ENCODE measurements at regions not wholly inside any gene's neighbourhood (a gene's known extent, or its start where the extent isn't known, plus 50 kb on each side); places are given as distances from the start of the nearest gene placed in this dataset.
"Not testable (repeated sequence)": the region's sequence is repeated elsewhere in the genome, so short reads cannot be mapped to it uniquely, and the experiment has no call there.

DNA sequence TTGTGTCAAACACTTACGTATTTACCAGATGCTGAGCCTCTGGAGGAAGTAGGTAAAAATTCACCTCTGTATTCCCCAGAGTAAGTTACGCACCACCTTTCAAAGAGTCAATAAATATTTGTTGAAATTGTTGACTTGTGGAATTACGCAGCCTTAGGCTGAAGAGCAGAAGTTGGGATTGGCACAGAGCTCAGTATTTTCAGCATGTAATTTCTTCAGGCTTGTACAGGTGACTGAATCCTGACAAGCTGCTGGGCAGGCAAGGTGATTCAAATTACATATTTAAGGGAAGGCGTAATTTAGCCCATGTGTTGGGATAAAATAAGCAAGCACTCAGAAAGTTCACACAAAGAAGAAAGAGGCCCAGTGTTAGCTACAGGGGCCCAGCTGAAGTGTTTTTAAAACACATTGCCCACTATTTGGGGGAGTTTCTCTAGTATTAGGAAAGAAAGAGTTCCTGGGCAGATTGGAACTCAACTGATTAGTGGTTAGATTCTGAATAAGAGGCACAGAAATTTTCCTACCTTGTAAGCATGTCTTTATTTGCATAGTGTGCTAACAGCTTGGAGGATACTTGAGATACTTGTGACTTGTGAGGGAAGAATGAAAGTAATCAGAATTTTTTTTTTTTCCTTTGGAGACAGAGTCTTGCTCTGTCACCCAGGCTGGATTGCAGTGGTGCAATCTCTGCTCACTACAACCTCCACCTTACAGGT, 165.3 kb upstream of the FBXL7 start:
- DNase-seq (ENCODE audit: low read depth): no peak

DNA sequence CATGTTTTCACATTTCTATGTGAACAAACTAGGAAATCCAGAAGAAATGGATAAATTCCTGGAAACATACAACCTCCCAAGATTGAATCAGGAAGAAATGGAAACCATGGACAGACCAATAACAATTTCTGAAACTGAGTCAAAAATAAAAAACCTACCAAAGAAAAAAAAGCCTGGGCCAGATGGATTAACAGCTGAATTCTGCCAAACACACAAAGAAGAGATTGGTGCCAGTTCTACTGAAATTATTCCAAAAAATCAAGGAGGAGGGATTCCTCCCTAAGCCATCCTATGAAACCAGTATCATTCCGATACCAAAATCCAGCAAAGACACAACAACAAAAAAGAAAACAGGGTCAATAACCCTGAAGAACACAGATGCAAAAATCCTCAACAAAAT, 166.9 kb upstream of the FBXL7 start:
- no peak for DNase-seq (ENCODE audit: low read depth)

DNA sequence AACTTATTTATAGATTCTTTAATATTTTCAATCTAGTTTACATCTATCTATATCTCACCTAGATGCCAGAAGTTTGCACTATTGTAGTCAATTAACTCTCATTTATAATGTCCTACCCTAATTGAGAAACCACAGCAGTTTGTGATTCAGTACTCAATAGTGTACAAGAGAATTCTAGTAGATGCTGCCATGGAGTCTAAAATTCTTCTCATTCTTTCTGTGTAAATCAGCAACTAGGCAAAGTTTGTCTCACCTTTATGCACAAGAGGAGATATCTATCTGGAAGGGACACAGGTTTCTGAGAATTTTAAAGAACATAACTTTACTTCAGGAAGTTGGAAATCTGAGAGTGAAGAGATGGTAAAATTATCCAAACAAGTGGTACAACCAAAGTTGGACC, 173.0 kb upstream of the FBXL7 start:
- DNase-seq (ENCODE audit: low read depth): no peak

DNA sequence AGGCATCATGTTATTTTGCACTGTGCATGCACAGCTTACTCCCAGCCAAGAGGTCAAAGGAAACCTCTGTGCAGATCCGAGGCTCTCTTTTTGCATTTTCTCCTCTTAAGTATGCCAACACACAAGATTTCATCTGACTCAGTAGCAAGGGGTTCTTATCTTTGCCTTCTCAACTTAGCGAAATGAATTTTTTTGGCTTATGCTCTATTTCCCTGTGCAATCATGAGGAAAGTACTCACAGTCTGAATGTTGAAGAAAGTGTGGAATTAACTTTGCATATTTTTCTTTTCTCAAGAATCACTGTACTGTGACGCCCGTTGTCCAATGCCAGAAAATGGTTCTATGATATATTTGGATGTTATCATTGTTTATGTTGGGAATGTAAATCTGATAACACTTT, 173.5 kb upstream of the FBXL7 start:
- no peak for DNase-seq (ENCODE audit: low read depth)

DNA sequence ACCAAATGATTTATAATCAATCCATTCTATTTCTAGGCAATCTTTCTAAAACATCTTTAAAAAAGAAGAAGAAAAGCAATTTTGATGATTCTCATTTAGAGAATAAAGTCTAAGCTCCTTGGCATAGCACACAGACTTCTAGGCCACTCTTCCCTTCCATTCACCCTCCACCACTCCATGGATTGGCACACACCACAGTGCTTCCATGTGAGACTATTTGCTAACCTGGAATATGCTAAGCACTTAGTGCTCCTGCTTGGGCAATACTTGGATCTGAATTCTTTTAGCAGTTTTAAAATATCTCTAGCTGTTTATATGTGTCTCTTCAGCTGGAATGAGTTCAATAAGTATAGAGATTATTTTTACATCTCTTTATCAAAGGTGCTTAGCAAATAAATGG, 177.6 kb upstream of the FBXL7 start:
- DNase-seq (ENCODE audit: low read depth): no peak

DNA sequence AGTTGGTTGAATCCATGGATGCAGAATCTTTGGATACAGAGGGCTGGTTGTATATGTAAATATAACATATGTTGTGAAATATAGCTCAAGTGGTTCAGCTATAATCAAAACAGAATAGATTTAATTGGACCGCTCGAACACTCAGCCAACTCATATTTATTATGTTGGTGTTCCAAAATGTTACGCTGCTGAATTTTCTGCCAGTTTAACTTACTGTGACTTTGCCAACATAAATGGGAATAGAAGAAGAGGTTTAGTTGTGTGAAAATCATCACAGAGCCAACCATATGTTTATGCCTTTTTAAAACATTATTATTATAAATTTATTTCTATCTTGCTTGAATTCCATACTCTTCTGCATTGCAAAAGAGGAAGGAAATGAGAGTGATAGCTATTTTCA, 178.2 kb upstream of the FBXL7 start:
- DNase-seq (ENCODE audit: low read depth): no peak

DNA sequence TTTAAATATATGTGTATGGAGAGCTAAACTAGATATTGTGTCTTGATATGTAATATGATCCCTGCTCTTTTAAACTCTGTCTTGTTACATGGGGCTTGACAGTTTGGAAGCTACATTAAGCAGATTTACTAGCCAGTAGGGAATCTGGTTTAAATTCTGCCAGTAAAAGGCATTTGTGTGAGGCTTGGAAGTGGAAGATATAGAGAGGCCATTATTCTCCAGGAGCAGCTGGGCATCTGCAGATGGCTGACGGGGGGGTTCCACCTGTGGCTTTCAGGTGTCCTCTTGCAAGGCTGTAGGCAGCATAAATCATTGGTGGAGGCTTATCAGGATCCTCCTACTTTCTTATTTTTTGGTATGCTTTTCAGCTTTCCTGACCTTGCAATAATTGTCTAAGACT, 179.1 kb upstream of the FBXL7 start:
- no peak for DNase-seq (ENCODE audit: low read depth)

DNA sequence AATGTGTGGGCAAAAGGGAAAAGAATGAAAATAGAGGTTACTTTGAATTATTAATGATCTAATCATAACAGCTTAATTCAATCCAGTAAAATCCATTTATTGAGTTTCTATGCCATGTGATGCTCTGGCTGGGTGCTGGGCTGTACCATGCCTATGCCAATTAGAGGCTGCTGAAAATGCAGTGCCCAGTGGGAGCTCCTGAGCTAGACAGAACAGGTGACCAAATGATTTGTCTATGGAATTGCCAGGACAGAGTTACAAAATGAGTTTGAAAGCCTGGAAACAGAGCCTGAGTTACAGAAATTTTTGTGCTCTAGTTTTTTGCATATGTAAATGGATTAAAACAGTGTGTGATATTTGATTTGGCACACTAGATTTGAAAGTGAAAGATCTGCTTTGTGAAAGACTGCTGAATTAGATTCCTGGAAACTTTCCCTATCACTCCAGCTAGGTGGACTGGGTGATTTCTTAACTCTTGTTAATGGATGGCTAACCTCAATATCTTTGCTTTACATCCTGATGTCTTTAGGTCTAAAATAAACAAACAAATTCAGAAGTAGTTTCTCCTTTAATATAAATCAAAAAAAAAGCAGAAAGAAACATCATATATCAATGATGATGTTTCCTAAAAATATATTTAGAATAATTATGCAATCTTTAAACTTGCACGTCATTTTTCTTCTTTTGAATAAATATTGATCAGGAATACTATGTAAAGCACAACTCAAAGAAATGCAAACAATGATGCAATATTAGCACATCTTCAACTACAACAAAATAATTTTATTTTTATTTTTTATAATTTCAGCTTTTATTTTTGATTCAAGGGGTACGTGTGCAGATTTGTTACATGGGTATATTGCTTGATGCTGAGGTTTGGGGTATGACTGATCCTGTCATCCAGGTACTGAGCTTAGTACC, 194.8 kb upstream of the FBXL7 start:
- DNase-seq (ENCODE audit: low read depth): no peak

DNA sequence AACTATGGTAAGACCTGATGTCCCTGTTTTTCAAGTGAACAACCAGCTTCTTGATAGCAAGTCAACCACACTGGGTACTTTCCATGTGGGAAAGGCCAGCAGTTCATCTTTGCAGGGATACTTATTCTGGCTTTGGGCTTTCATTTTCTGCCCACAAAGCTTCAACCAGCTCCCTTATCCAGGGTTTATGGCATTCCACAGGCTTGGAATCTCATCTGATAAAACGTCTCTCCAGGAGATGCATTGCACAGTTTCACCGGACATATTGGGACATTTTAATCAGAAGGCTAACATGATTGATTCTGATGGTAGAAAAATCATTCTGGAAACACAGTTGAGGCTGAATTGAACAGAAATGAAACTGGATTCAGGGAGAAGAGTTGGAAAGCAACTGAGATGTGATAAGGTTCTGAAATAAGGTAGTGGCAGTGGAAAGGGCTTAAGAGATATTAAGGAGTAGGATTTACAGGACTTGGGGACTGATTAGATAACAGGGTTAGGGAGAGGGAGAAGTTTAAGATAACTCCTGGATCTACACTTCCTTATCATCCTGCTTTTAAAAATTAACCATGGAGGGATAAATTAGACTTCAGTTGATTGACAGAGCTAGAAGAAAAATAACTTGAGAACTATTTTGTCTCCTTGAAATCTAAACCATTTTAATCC, 195.8 kb upstream of the FBXL7 start:
- DNase-seq (ENCODE audit: low read depth): no peak

DNA sequence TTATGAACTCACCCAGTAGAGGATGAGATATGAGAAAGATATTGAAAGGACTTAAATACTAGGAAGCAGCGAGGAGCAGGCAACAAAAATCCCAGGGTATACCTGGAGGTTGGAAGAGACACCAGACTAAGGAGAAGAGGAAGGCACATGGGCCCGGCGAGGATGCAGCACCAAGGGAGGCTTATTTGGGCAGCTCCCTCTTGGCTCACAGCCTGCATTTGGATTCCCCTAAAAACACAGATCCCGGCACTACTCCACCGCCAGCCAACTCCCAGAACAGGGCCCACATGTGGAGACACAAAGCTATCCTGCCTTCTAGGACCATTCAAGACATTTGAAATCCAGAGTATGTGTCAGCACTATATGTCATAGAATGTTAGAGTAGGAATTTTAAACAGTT, 199.8 kb upstream of the FBXL7 start:
- no peak for DNase-seq (ENCODE audit: low read depth)

DNA sequence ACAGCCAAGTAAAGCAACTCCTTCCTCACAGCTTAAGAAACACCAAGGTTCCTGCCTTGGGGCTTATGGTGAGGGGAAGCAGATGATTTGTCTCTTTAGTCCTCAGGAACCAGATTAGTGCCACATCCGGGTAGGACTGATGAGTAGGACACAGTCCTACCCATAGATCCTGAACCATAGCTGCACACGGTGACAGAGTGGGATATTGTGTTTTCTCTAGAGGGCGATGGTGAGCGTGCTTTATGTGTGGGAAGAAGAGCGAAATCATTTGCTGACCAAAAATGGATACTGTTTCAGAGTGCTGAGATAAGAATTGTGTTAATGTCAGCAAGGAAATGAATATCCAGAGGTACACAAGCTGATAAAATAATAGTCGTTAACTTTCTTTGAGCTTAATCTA, 209.0 kb upstream of the FBXL7 start:
- DNase-seq (ENCODE audit: low read depth): no peak

DNA sequence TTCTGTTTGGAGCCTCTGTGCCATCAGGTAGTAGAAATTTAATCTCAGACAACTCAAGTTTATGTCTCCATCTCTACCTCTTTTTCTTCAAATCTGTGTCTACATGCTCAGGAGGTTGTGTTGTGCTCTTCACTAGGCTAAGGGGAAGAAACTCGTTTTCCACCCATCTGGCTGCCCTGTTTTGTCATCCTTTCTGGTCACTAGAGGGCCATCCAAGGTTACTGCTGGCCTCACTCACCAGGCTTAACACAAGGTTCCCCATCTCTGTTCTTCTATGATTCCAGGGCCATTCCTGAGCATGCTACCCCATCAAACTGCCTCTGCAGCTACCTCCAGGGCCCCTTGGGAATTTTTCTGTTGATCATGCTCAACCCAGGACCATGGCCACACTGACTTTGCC, 213.3 kb upstream of the FBXL7 start:
- DNase-seq (ENCODE audit: low read depth): no peak

DNA sequence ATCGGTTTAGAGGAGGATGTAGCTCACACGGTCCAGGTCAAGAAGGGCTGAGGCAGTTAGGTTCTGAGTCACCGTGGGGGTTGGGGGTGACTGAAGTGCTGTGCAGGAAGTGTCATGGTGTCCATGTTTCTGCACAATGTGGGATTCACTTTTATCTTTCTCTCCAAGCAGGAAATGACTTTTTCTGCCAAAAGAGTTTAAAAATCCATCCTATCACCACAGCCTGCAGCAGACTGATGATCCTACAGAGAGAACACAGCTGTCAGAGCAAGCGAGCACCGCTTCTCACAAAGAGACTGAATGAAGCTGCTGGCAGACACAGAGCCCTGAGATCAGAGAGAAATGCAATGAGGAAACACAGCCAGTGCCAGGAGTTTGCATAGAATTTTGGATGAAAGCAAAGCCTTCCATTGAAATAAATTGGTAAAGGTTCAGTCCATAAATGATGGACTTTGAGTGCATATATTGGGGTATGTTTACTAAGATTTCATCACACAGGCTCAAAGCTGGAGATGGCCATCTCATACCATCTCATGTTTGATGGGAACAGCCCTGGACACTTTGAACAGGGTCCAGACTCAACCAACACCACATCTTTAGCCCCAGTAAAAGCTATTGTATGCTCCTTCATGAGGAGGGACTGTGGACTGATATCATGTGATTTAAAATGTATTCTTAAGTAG, 213.9 kb upstream of the FBXL7 start:
- DNase-seq (ENCODE audit: low read depth): peak; percentile 60

DNA sequence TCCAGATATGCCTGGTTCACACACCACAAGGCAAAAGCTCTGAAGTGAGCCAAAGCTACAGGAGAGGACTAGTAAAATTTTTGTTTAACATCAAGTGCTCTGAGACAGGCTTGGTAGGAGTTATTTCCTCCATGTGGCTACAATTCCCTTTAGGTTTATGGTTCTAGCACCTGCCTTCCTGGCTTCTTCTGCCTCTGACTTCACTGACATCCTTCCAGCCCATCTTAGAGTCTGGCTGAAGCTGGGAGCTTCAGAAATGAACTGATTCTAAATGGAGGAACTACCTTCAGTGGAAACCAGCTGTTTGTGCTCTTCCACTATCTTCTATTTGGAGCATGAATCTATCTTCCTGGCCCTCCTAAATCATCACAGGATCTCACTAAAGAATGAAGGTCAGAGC, 215.3 kb upstream of the FBXL7 start:
- no peak for DNase-seq (ENCODE audit: low read depth)

DNA sequence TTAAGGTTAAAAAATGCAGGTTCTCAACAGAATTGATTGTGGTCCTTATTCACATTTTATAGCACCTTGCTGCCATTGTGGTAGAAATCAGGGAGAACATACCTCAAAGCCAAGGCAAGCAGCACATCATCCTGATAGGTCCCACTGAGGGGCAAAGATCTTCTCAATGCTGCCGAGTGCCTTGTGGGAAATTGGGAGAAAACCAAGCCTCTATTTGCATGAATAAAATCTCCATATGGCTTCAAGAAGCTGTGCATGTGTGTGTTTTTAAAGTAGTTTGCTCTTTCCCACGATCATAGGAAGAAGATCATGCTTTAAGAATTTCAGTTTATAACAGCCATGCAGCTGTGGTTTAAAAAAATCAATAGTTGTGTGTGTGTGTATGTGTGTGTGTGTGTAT, 216.9 kb upstream of the FBXL7 start:
- no peak for DNase-seq (ENCODE audit: low read depth)

DNA sequence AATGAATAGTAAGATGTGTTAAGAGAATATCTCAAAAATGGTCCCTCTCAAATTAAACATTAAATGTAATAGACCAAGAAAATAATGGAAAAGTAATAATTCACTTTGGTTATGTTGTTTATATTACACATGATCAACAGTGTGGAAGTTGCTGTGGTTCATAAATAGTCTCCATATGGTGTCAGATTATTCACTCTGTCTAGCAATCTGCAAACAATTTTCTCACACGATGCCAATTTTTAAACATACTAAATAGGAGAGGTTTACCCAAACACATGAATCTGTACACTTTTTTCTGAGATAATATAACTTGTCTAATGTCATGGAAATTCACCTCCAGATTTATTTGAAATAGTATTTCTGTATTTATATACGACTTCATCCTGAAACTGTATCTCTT, 217.4 kb upstream of the FBXL7 start:
- DNase-seq (ENCODE audit: low read depth): no peak

DNA sequence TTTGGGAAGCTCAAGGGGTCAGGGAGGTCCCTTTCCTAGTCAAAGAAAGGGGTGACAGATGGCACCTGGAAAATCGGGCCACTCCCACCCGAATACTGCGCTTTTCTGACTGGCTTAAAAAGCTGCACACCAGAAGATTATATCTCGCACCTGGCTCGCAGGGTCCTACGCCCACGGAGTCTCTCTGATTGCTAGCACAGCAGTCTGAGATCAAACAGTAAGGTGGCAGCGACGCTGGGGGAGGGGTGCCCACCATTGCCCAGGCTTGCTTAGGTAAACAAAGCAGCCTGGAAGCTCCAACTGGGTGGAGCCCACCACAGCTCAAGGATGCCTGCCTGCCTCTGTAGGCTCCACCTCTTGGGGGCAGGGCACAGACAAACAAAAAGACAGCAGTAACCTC, 228.4 kb upstream of the FBXL7 start:
- DNase-seq (ENCODE audit: low read depth): not testable (repeated sequence)

DNA sequence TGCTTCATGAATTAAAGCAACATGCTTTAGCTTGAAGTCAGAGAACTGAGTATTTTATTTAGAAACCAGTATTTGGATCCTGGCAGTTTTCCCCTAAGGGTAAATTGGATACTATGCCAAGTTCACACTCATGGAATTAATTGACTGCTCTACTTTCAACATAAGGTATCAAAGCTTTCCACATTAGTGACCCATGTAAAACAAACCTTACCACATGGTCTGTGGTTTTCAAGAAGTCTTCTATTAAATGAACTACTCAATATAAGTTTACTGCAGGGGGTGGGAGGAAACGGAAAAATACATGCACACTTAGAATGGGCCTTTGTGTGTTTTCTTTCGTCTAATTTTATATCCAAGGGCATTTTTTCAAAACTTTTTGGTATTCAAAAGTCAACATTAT, 232.0 kb upstream of the FBXL7 start:
- no peak for DNase-seq (ENCODE audit: low read depth)

DNA sequence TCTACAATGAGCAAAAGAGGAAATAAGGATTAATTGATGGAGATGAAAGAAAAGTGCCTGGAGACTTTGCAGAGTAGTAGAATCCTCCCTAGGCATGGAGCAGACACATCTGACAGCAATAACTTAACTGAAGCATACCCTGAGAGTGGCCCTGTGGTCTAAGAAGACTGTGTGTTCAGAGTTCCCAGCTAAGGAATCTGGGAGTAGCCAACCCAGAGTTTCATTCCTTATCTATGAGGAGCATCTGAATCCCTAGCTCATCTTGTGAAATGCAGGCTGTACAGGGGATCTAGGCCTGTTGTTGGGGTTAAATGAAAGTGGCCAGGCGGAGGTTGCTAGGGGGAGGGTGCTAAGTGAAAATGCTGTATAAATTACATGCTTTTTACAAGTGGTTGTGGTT, 233.1 kb upstream of the FBXL7 start:
- DNase-seq (ENCODE audit: low read depth): no peak

DNA sequence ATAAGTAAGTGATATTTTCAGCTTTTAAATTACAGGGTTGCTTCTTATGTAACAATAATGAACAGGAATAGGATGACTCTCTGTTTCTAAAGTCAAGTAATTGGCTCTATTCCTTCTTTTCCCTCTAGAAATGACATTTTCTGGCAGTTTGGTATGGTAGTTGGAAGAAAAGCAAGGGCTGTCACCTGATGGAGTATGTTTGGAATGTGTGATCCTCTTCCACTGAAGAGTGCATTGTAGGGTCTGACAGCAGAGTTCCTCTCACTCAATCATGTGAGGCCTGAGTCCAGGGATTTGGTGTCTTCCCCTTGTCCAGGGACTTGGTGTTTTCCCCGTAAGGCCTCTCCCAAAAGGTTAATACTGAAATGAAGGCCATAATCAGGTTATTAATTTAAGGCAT, 233.8 kb upstream of the FBXL7 start:
- DNase-seq (ENCODE audit: low read depth): no peak

DNA sequence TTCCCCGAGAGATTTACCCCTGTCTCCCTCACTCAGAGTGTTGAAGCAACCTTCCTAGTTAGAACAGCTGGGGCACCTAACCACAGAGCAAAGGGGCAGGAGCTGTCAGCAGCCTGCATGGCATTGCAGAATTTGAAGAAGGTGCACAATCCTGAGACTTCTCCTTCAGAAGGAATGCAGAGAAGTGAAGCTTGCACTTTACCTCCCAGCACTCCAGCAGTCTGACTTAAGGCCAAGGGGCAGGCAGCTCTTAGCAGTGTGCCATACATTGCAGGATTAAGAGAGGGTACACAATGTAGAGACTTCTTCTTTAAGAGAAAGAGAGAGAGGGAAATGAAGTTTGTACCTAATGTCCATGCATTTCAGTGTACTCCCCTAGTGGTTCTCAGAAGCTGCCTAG, 236.0 kb upstream of the FBXL7 start:
- no peak for DNase-seq (ENCODE audit: low read depth)

DNA sequence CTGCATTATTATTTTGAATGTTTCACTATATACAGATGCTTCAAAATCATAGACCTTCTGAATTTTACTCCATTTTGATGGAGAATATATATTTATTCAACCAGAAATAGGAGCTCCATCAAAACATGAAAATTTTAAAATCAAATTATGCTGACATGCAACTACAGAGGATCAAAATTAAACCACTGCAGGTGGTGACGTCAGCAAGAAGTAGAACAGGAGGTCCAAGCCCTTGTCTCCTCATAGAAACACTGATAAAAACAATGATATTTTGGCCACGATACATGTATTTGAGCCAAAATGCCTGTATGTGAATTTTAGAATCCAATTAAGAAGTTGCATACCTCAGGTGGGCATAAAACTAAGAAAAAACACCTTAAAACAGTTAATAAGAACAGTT, 236.6 kb upstream of the FBXL7 start:
- no peak for DNase-seq (ENCODE audit: low read depth)
